Keratinocyte (primary cell): ENCODE measurements at regions not wholly inside any gene's neighbourhood (a gene's known extent, or its start where the extent isn't known, plus 50 kb on each side); places are given as distances from the start of the nearest gene placed in this dataset.

Source experiments
- DNase-seq: peaks from one replicate; pipeline ENCODE4 v3.0.0-alpha.2; 2011; ENCODE audit warnings: low read depth, missing footprints, low spot score
- FAIRE-seq: peaks from 2 replicates; lab custom pipeline; 2011; peaks lifted over from hg19 to GRCh38; lab: Jason Lieb, UNC
- H2AFZ ChIP-seq: 2 replicates; pipeline ENCODE4 v1.6.0; 2012; ENCODE audit warnings: low read length, control low read depth, inconsistent platforms; ENCODE audit not compliant: control insufficient read depth
- H3K27ac ChIP-seq: 2 replicates; pipeline ENCODE4 v1.5.1; 2011; ENCODE audit warnings: low read length; ENCODE audit not compliant: control insufficient read depth, insufficient read depth
- H3K27me3 ChIP-seq: 3 replicates; pipeline ENCODE4 v1.6.0; 2011; ENCODE audit warnings: low read length; ENCODE audit not compliant: control insufficient read depth, insufficient read depth; ENCODE audit errors: extremely low read depth
- H3K36me3 ChIP-seq, 2 experiments: 2 replicates in 1 of 2; 3 replicates in 1 of 2; pipeline ENCODE4 v1.5.1; 2011; ENCODE audit warnings: low read length in 2 of 2, mild to moderate bottlenecking in 1 of 2; ENCODE audit not compliant: control insufficient read depth in 2 of 2, insufficient read depth in 2 of 2; ENCODE audit errors: extremely low read depth in 1 of 2
- H3K4me1 ChIP-seq: 3 replicates; pipeline ENCODE4 v1.5.1; 2011; ENCODE audit warnings: low read length; ENCODE audit not compliant: control insufficient read depth, insufficient read depth; ENCODE audit errors: extremely low read depth
- H3K4me2 ChIP-seq: 3 replicates; pipeline ENCODE4 v1.6.0; 2011; ENCODE audit warnings: low read depth, low read length; ENCODE audit not compliant: control insufficient read depth, insufficient read depth; ENCODE audit errors: extremely low read depth
- H3K4me3 ChIP-seq, 3 experiments: fragments of 200-600 bp in 1 of 3; sonication (generic) in 1 of 3; 2 replicates in 2 of 3; 3 replicates in 1 of 3; pipeline ENCODE4 v1.5.1; 2011 to 2016; ENCODE audit warnings: low read length in 3 of 3, mild to moderate bottlenecking in 3 of 3, control low read depth in 2 of 3, inconsistent platforms in 1 of 3, low read depth in 1 of 3, mixed read lengths in 1 of 3, mixed run types in 1 of 3, moderate library complexity in 1 of 3; ENCODE audit not compliant: control insufficient read depth in 2 of 3, insufficient read depth in 2 of 3; ENCODE audit errors: extremely low read depth in 1 of 3
- H3K79me2 ChIP-seq: 2 replicates; pipeline ENCODE4 v1.6.0; 2012; ENCODE audit warnings: low read length; ENCODE audit not compliant: control insufficient read depth, insufficient read depth
- H3K9ac ChIP-seq: 3 replicates; pipeline ENCODE4 v1.6.0; 2011; ENCODE audit warnings: low read length; ENCODE audit not compliant: control insufficient read depth, insufficient read depth; ENCODE audit errors: extremely low read depth
- H3K9me1 ChIP-seq: 3 replicates; pipeline ENCODE4 v1.6.0; 2011; ENCODE audit warnings: low read length; ENCODE audit not compliant: control insufficient read depth, insufficient read depth; ENCODE audit errors: extremely low read depth
- H3K9me3 ChIP-seq: 2 replicates; pipeline ENCODE4 v1.5.1; 2012; ENCODE audit warnings: low read depth, low read length; ENCODE audit not compliant: control insufficient read depth
- H4K20me1 ChIP-seq: 3 replicates; pipeline ENCODE4 v1.6.0; 2011; ENCODE audit warnings: low read length; ENCODE audit not compliant: control insufficient read depth, insufficient read depth; ENCODE audit errors: extremely low read depth
- CTCF ChIP-seq, 3 experiments: IDR thresholded peaks in 1 of 3; conservative IDR thresholded peaks in 1 of 3; optimal IDR thresholded peaks in 1 of 3; 2 replicates in 2 of 3; 3 replicates in 1 of 3; pipeline versions ENCODE3 to v1.5.1; 2011; ENCODE audit warnings: low read length in 3 of 3, mild to moderate bottlenecking in 3 of 3, moderate library complexity in 2 of 3, control low read depth in 1 of 3, inconsistent platforms in 1 of 3; ENCODE audit not compliant: insufficient read depth in 2 of 3; ENCODE audit errors: extremely low read depth in 1 of 3
- EZH2 ChIP-seq: IDR thresholded peaks from one replicate; pipeline ENCODE4 v1.6.1; 2012; ENCODE audit warnings: inconsistent platforms, mild to moderate bottlenecking, low read length, moderate library complexity
- dilution Hi-C: fragments of 300-500 bp; cut with MboI; formaldehyde crosslinking; loops from one replicate; pipeline ENCODE4 v1.7.0; 2020; ENCODE audit warnings: low sequenced_read_pairs; ENCODE audit not compliant: extremely low pct_ligation_motif_present

- Histone ChIP-seq H3K9me3 (no peaks in the 10 kb centered on the region), H3K27me3 (no peaks in the 10 kb centered on the region), H3K9me1 (no peaks in the 10 kb centered on the region), H2AFZ (no peak overlapping the region), H3K79me2 (no peaks in the 10 kb centered on the region), H3K9ac (no peak overlapping the region), H3K27ac (no peak overlapping the region), H3K4me2 (peak overlapping the region; percentile 47), H4K20me1 (no peaks in the 10 kb centered on the region), H3K36me3 (no peaks in the 10 kb centered on the region), H3K4me1 (peaks cover 14% of the 10 kb centered on the region), H3K4me3 (no peak overlapping the region)
- dilution Hi-C loops, result no loop called here
- no peak for TF ChIP-seq EZH2
- TF ChIP-seq CTCF (optimal IDR thresholded peaks at IDR 0.05 in 1 of 3, IDR thresholded peaks at IDR 0.05 in 1 of 3, conservative IDR thresholded peaks at IDR 0.05 in 1 of 3; ENCODE audit: extremely low read depth in 1 of 3, insufficient read depth in 2 of 3, low read length in 3 of 3), result no peak
- FAIRE-seq (peak; percentile 90), DNase-seq (peak; percentile 23)
Observed at GRCh38 chr4:107261241-107261874, 225.2 kb upstream of the DKK2 start.

DNA sequence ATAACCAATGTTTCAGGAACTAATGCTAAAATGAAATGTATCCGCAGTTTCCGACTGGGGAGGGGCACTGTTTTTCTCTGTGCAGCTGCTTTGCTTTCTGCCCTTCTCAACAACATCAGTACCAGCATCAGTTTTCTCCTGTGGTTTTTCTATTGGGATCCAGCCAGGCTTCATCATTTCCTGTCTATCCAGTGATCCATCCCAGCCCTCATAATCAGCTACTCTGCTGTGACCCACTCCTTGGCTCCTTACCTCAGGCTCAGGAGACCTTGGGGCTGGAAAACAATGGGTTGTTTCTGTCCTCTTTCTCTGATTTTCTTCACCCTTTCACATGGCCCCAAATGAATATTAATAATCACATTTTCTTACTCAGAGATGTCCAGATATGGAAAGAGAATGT lies 222.2 kb upstream of the DKK2 start:
- no peak overlapping the region for H3K9ac ChIP-seq
- H3K27me3 ChIP-seq, result no peaks in the 10 kb centered on the region
- no peak overlapping the region for H3K4me2 ChIP-seq
- H3K9me3 ChIP-seq, result no peaks in the 10 kb centered on the region
- TF ChIP-seq EZH2, result no peak
- no peak for TF ChIP-seq CTCF (optimal IDR thresholded peaks at IDR 0.05 in 1 of 3, IDR thresholded peaks at IDR 0.05 in 1 of 3, conservative IDR thresholded peaks at IDR 0.05 in 1 of 3; ENCODE audit: extremely low read depth in 1 of 3, insufficient read depth in 2 of 3, low read length in 3 of 3)
- H3K4me1 ChIP-seq, result peaks cover 24% of the 10 kb centered on the region
- no peak overlapping the region for H3K27ac ChIP-seq
- H3K4me3 ChIP-seq, result no peak overlapping the region
- no peak for DNase-seq
- no peaks in the 10 kb centered on the region for H3K36me3 ChIP-seq
- no peaks in the 10 kb centered on the region for H3K9me1 ChIP-seq
- dilution Hi-C loops, result no loop called here
- FAIRE-seq, result peak; percentile 93
- H4K20me1 ChIP-seq, result no peaks in the 10 kb centered on the region
- no peaks in the 10 kb centered on the region for H3K79me2 ChIP-seq
- no peak overlapping the region for H2AFZ ChIP-seq
